Endothelial cell of umbilical vein (primary cell): ENCODE measurements at regions not wholly inside any gene's neighbourhood (a gene's known extent, or its start where the extent isn't known, plus 50 kb on each side); places are given as distances from the start of the nearest gene placed in this dataset.

ENCODE experiments used
- BruUV-seq: library from RNA; stranded (reverse); fragments of 400-500 nt; replicated peaks from 2 replicates; lab custom pipeline; 2021; lab: Mats Ljungman, UMichigan
- CTCF ChIA-PET: fragments of 300-600, 350-600 bp; sonication (Branson Sonifier 250); formaldehyde crosslinking; loops from one replicate; lab custom pipeline; 2021; ENCODE audit warnings: antibody characterized with exemption, inconsistent platforms; lab: Charles Lee
- POLR2A ChIA-PET: fragments of 300-600, 350-600 bp; sonication (Branson Sonifier 250); formaldehyde crosslinking; loops from one replicate; lab custom pipeline; 2021; ENCODE audit warnings: antibody characterized with exemption, inconsistent platforms; lab: Charles Lee
- DNase-seq: peaks from one replicate; pipeline ENCODE4 v3.0.0-alpha.2; 2011; ENCODE audit warnings: low read depth, low spot score
- FAIRE-seq: peaks from 2 replicates; lab custom pipeline; 2011; peaks lifted over from hg19 to GRCh38; lab: Jason Lieb, UNC
- H2AFZ ChIP-seq: 2 replicates; pipeline ENCODE4 v1.6.0; 2012; ENCODE audit warnings: low read depth, low read length, control low read depth, inconsistent platforms
- H3K27ac ChIP-seq: 2 replicates; pipeline ENCODE4 v1.5.1; 2011; ENCODE audit warnings: low read depth, mild to moderate bottlenecking, control low read depth, low read length, moderate library complexity; ENCODE audit not compliant: insufficient read depth
- H3K27me3 ChIP-seq, 2 experiments: 2 replicates each; pipeline versions ENCODE4 v1.6.0 to v1.6.1; 2011; ENCODE audit warnings: low read length in 2 of 2, mixed read lengths in 1 of 2; ENCODE audit not compliant: control insufficient read depth in 2 of 2, insufficient read depth in 2 of 2
- H3K36me3 ChIP-seq, 2 experiments: 2 replicates in 1 of 2; 3 replicates in 1 of 2; pipeline ENCODE4 v1.5.1; 2011; ENCODE audit warnings: low read length in 2 of 2, mild to moderate bottlenecking in 1 of 2, moderate library complexity in 1 of 2; ENCODE audit not compliant: control insufficient read depth in 2 of 2, insufficient read depth in 2 of 2; ENCODE audit errors: extremely low read depth in 1 of 2
- H3K4me1 ChIP-seq: 3 replicates; pipeline ENCODE4 v1.5.1; 2011; ENCODE audit warnings: mild to moderate bottlenecking, low read length; ENCODE audit not compliant: control insufficient read depth, insufficient read depth; ENCODE audit errors: extremely low read depth
- H3K4me2 ChIP-seq: 2 replicates; pipeline ENCODE4 v1.6.1; 2011; ENCODE audit warnings: low read length, control low read depth, mixed read lengths; ENCODE audit not compliant: insufficient read depth
- H3K4me3 ChIP-seq, 3 experiments: fragments of 200-600 bp in 1 of 3; sonication (generic), shearing (Covaris generic) in 1 of 3; replicated peaks in 1 of 3; 2 replicates each; pipeline ENCODE4 v1.5.1; 2011 to 2016; ENCODE audit warnings: control low read depth in 3 of 3, low read length in 3 of 3, mild to moderate bottlenecking in 2 of 3, inconsistent platforms in 1 of 3, low read depth in 1 of 3, moderate library complexity in 1 of 3; ENCODE audit not compliant: insufficient read depth in 1 of 3
- H3K79me2 ChIP-seq: 2 replicates; pipeline ENCODE4 v1.6.0; 2012; ENCODE audit warnings: low read length, inconsistent platforms; ENCODE audit not compliant: control insufficient read depth, insufficient read depth
- H3K9ac ChIP-seq: replicated peaks from 2 replicates; pipeline ENCODE3; 2011; ENCODE audit warnings: low read length, control low read depth; ENCODE audit not compliant: insufficient read depth; ENCODE audit errors: extremely low read depth
- H3K9me1 ChIP-seq: replicated peaks from 3 replicates; pipeline ENCODE4 v1.6.0; 2011; ENCODE audit warnings: mild to moderate bottlenecking, low read length; ENCODE audit not compliant: control insufficient read depth, insufficient read depth; ENCODE audit errors: extremely low read depth
- H3K9me3 ChIP-seq: replicated peaks from 2 replicates; pipeline ENCODE4 v1.5.1; 2012; ENCODE audit warnings: low read length, inconsistent platforms; ENCODE audit not compliant: control insufficient read depth, insufficient read depth
- H4K20me1 ChIP-seq: replicated peaks from 2 replicates; pipeline ENCODE3; 2011; ENCODE audit warnings: mild to moderate bottlenecking, low read length; ENCODE audit not compliant: control insufficient read depth, insufficient read depth; ENCODE audit errors: extremely low read depth
- CTCF ChIP-seq, 2 donors: IDR thresholded peaks; 1 replicate in 1 of 2; 2 replicates in 1 of 2; pipeline ENCODE4 v1.5.1; 2011; ENCODE audit warnings: low read length in 2 of 2, mild to moderate bottlenecking in 2 of 2, moderate library complexity in 2 of 2, control low read depth in 1 of 2, inconsistent platforms in 1 of 2, low read depth in 1 of 2; ENCODE audit not compliant: insufficient read depth in 1 of 2; ENCODE audit errors: extremely low read depth in 1 of 2
- FOS ChIP-seq: IDR thresholded peaks from 2 replicates; pipeline ENCODE4 v1.6.1; 2011; ENCODE audit warnings: mild to moderate bottlenecking, low read length, moderate library complexity, borderline replicate concordance; ENCODE audit not compliant: insufficient read depth
- GATA2 ChIP-seq: IDR thresholded peaks from 2 replicates; pipeline ENCODE4 v1.7.0; 2011; ENCODE audit warnings: low read depth, mild to moderate bottlenecking, moderate library complexity, mixed read lengths, low read length; ENCODE audit not compliant: insufficient read length, insufficient read depth
- JUN ChIP-seq: IDR thresholded peaks from 2 replicates; pipeline ENCODE4 v1.6.1; 2011; ENCODE audit warnings: borderline replicate concordance, low read depth; ENCODE audit not compliant: insufficient read length, insufficient read depth
- MAX ChIP-seq: IDR thresholded peaks from 2 replicates; pipeline ENCODE4 v1.6.1; 2011; ENCODE audit not compliant: insufficient read depth, insufficient read length
- MYC ChIP-seq: IDR thresholded peaks from one replicate; pipeline ENCODE4 v1.6.1; 2011; ENCODE audit warnings: mild to moderate bottlenecking, low read depth, low read length
- POLR2A ChIP-seq: IDR thresholded peaks from 2 replicates; pipeline ENCODE4 v1.6.1; 2012; ENCODE audit warnings: low read depth, mild to moderate bottlenecking, control low read depth, low read length
- POLR2AphosphoS5 ChIP-seq: IDR thresholded peaks from 2 replicates; pipeline ENCODE4 v1.6.1; 2012; ENCODE audit warnings: low read depth, mild to moderate bottlenecking, control low read depth, low read length, moderate library complexity; ENCODE audit not compliant: insufficient read depth
- dilution Hi-C: fragments of 300-500 bp; cut with MboI; formaldehyde crosslinking; loops from one replicate; pipeline ENCODE4 v1.15.0; 2019; ENCODE audit warnings: low sequenced_read_pairs; ENCODE audit not compliant: extremely low pct_ligation_motif_present
- intact Hi-C: fragments of 100-400 bp; cut with micrococcal nuclease; formaldehyde crosslinking; loops from one replicate; pipeline ENCODE4 v1.10.0; 2022

DNA sequence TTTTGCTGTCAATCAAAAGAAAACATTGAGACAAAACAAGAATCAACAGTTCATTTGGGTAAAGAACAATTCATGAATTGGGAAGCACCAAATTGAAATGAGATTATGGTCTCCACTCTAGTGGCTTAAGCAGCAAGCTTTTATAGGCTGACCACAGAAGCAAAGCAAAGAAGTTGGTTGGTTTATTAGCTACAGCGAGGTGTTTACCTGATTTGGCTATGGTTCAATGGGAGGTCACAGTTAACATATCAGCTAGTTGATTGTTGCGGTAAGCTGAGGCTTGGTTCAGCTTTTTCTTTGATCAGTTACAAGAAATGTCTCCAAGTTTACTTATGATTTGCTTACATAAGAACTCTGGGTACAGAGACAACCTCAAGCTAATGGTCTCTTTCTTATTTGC is 640.5 kb upstream of the GOLIM4 start:
- TF ChIP-seq GATA2 (no peak), POLR2AphosphoS5 (no peak), CTCF (IDR thresholded peaks at IDR 0.05; ENCODE audit: extremely low read depth in 1 of 2, insufficient read depth in 1 of 2, low read depth in 1 of 2, low read length in 2 of 2) (no peak), MAX (no peak), MYC (no peak), JUN (no peak), POLR2A (no peak), FOS (no peak)
- no TSS peak for BruUV-seq
- Histone ChIP-seq H3K9me3 (no peaks in the 10 kb centered on the region), H3K27me3 (peaks cover 0 to 9% of the 10 kb centered on the region in 2 experiments), H3K4me1 (no peaks in the 10 kb centered on the region), H3K4me2 (no peak overlapping the region), H3K9me1 (no peaks in the 10 kb centered on the region), H3K9ac (no peak overlapping the region), H3K36me3 (no peaks in the 10 kb centered on the region), H3K79me2 (no peaks in the 10 kb centered on the region), H4K20me1 (no peaks in the 10 kb centered on the region), H3K27ac (no peak overlapping the region), H2AFZ (no peak overlapping the region), H3K4me3 (no peak overlapping the region)
- FAIRE-seq (no peak), DNase-seq (no peak)
- CTCF ChIA-PET: interaction anchor here (1.2 to 1.4 kb wide), 2 partner anchors 14 to 111 kb away, joined by 3 read pairs; no protein-coding TSS in a partner anchor
- intact Hi-C loops: no loop called here
- POLR2A ChIA-PET: no interaction called here
- dilution Hi-C loops: no loop called here
